Keratinocyte (primary cell): ENCODE measurements at regions not wholly inside any gene's neighbourhood (a gene's known extent, or its start where the extent isn't known, plus 50 kb on each side); places are given as distances from the start of the nearest gene placed in this dataset.

Experiments used
- DNase-seq: peaks from one replicate; pipeline ENCODE4 v3.0.0-alpha.2; 2011; ENCODE audit warnings: low read depth, missing footprints, low spot score
- FAIRE-seq: peaks from 2 replicates; lab custom pipeline; 2011; peaks lifted over from hg19 to GRCh38; lab: Jason Lieb, UNC
- H2AFZ ChIP-seq: 2 replicates; pipeline ENCODE4 v1.6.0; 2012; ENCODE audit warnings: low read length, control low read depth, inconsistent platforms; ENCODE audit not compliant: control insufficient read depth
- H3K27ac ChIP-seq: 2 replicates; pipeline ENCODE4 v1.5.1; 2011; ENCODE audit warnings: low read length; ENCODE audit not compliant: control insufficient read depth, insufficient read depth
- H3K27me3 ChIP-seq: 3 replicates; pipeline ENCODE4 v1.6.0; 2011; ENCODE audit warnings: low read length; ENCODE audit not compliant: control insufficient read depth, insufficient read depth; ENCODE audit errors: extremely low read depth
- H3K36me3 ChIP-seq, 2 experiments: 2 replicates in 1 of 2; 3 replicates in 1 of 2; pipeline ENCODE4 v1.5.1; 2011; ENCODE audit warnings: low read length in 2 of 2, mild to moderate bottlenecking in 1 of 2; ENCODE audit not compliant: control insufficient read depth in 2 of 2, insufficient read depth in 2 of 2; ENCODE audit errors: extremely low read depth in 1 of 2
- H3K4me1 ChIP-seq: 3 replicates; pipeline ENCODE4 v1.5.1; 2011; ENCODE audit warnings: low read length; ENCODE audit not compliant: control insufficient read depth, insufficient read depth; ENCODE audit errors: extremely low read depth
- H3K4me2 ChIP-seq: 3 replicates; pipeline ENCODE4 v1.6.0; 2011; ENCODE audit warnings: low read depth, low read length; ENCODE audit not compliant: control insufficient read depth, insufficient read depth; ENCODE audit errors: extremely low read depth
- H3K4me3 ChIP-seq, 3 experiments: fragments of 200-600 bp in 1 of 3; sonication (generic) in 1 of 3; 2 replicates in 2 of 3; 3 replicates in 1 of 3; pipeline ENCODE4 v1.5.1; 2011 to 2016; ENCODE audit warnings: low read length in 3 of 3, mild to moderate bottlenecking in 3 of 3, control low read depth in 2 of 3, inconsistent platforms in 1 of 3, low read depth in 1 of 3, mixed read lengths in 1 of 3, mixed run types in 1 of 3, moderate library complexity in 1 of 3; ENCODE audit not compliant: control insufficient read depth in 2 of 3, insufficient read depth in 2 of 3; ENCODE audit errors: extremely low read depth in 1 of 3
- H3K79me2 ChIP-seq: 2 replicates; pipeline ENCODE4 v1.6.0; 2012; ENCODE audit warnings: low read length; ENCODE audit not compliant: control insufficient read depth, insufficient read depth
- H3K9ac ChIP-seq: 3 replicates; pipeline ENCODE4 v1.6.0; 2011; ENCODE audit warnings: low read length; ENCODE audit not compliant: control insufficient read depth, insufficient read depth; ENCODE audit errors: extremely low read depth
- H3K9me1 ChIP-seq: 3 replicates; pipeline ENCODE4 v1.6.0; 2011; ENCODE audit warnings: low read length; ENCODE audit not compliant: control insufficient read depth, insufficient read depth; ENCODE audit errors: extremely low read depth
- H3K9me3 ChIP-seq: 2 replicates; pipeline ENCODE4 v1.5.1; 2012; ENCODE audit warnings: low read depth, low read length; ENCODE audit not compliant: control insufficient read depth
- H4K20me1 ChIP-seq: 3 replicates; pipeline ENCODE4 v1.6.0; 2011; ENCODE audit warnings: low read length; ENCODE audit not compliant: control insufficient read depth, insufficient read depth; ENCODE audit errors: extremely low read depth
- CTCF ChIP-seq, 3 experiments: IDR thresholded peaks in 1 of 3; conservative IDR thresholded peaks in 1 of 3; optimal IDR thresholded peaks in 1 of 3; 2 replicates in 2 of 3; 3 replicates in 1 of 3; pipeline versions ENCODE3 to v1.5.1; 2011; ENCODE audit warnings: low read length in 3 of 3, mild to moderate bottlenecking in 3 of 3, moderate library complexity in 2 of 3, control low read depth in 1 of 3, inconsistent platforms in 1 of 3; ENCODE audit not compliant: insufficient read depth in 2 of 3; ENCODE audit errors: extremely low read depth in 1 of 3
- EZH2 ChIP-seq: IDR thresholded peaks from one replicate; pipeline ENCODE4 v1.6.1; 2012; ENCODE audit warnings: inconsistent platforms, mild to moderate bottlenecking, low read length, moderate library complexity
- dilution Hi-C: fragments of 300-500 bp; cut with MboI; formaldehyde crosslinking; loops from one replicate; pipeline ENCODE4 v1.7.0; 2020; ENCODE audit warnings: low sequenced_read_pairs; ENCODE audit not compliant: extremely low pct_ligation_motif_present

GRCh38 chr6:85388531-85388930 is 61.4 kb upstream of the NT5E start:
- TF ChIP-seq EZH2: no peak
- TF ChIP-seq CTCF (optimal IDR thresholded peaks at IDR 0.05 in 1 of 3, IDR thresholded peaks at IDR 0.05 in 1 of 3, conservative IDR thresholded peaks at IDR 0.05 in 1 of 3; ENCODE audit: extremely low read depth in 1 of 3, insufficient read depth in 2 of 3, low read length in 3 of 3): no peak
- Histone ChIP-seq H3K4me1 (peaks cover 6% of the 10 kb centered on the region), H2AFZ (no peak overlapping the region), H3K4me3 (no peak overlapping the region), H3K27ac (no peak overlapping the region), H3K27me3 (no peaks in the 10 kb centered on the region), H3K9me3 (no peaks in the 10 kb centered on the region), H3K79me2 (no peaks in the 10 kb centered on the region), H3K36me3 (peaks cover 0 to 1% of the 10 kb centered on the region in 2 experiments), H4K20me1 (no peaks in the 10 kb centered on the region), H3K9ac (no peak overlapping the region), H3K9me1 (no peaks in the 10 kb centered on the region), H3K4me2 (no peak overlapping the region)
- FAIRE-seq (no peak), DNase-seq (no peak)
- dilution Hi-C loops: no loop called here

- H3K9ac ChIP-seq: no peak overlapping the region
- FAIRE-seq: no peak
- no peak overlapping the region for H3K4me2 ChIP-seq
- no peaks in the 10 kb centered on the region for H3K9me3 ChIP-seq
- no peak overlapping the region for H3K27ac ChIP-seq
- H3K4me3 ChIP-seq: no peak overlapping the region
- no peaks in the 10 kb centered on the region for H3K36me3 ChIP-seq
- no peaks in the 10 kb centered on the region for H3K79me2 ChIP-seq
- no peaks in the 10 kb centered on the region for H3K9me1 ChIP-seq
- H3K27me3 ChIP-seq: no peaks in the 10 kb centered on the region
- no peak for DNase-seq
- TF ChIP-seq CTCF (optimal IDR thresholded peaks at IDR 0.05 in 1 of 3, IDR thresholded peaks at IDR 0.05 in 1 of 3, conservative IDR thresholded peaks at IDR 0.05 in 1 of 3; ENCODE audit: extremely low read depth in 1 of 3, insufficient read depth in 2 of 3, low read length in 3 of 3) (no peak), EZH2 (no peak)
- H4K20me1 ChIP-seq: no peaks in the 10 kb centered on the region
- dilution Hi-C loops: no loop called here
- peaks cover 6% of the 10 kb centered on the region for H3K4me1 ChIP-seq
- H2AFZ ChIP-seq: no peak overlapping the region
Observed at GRCh38 chr6:85385636-85386315, 64.1 kb upstream of the NT5E start.
